ENCODE measurements at regions not wholly inside any gene's neighbourhood (a gene's known extent, or its start where the extent isn't known, plus 50 kb on each side); places are given as distances from the start of the nearest gene placed in this dataset.

GRCh38 chr2:37570773-37571586 is 100.5 kb downstream of the CDC42EP3 start:
- no peak for TF ChIP-seq CTCF (IDR thresholded peaks at IDR 0.05)
- no peak for TF ChIP-seq POLR2A (IDR thresholded peaks at IDR 0.05)
- no peak for TF ChIP-seq POLR2AphosphoS5 (IDR thresholded peaks at IDR 0.05)

Data from transverse colon (tissue), 4 donors.